ENCODE measurements at regions not wholly inside any gene's neighbourhood (a gene's known extent, or its start where the extent isn't known, plus 50 kb on each side); places are given as distances from the start of the nearest gene placed in this dataset.

DNA sequence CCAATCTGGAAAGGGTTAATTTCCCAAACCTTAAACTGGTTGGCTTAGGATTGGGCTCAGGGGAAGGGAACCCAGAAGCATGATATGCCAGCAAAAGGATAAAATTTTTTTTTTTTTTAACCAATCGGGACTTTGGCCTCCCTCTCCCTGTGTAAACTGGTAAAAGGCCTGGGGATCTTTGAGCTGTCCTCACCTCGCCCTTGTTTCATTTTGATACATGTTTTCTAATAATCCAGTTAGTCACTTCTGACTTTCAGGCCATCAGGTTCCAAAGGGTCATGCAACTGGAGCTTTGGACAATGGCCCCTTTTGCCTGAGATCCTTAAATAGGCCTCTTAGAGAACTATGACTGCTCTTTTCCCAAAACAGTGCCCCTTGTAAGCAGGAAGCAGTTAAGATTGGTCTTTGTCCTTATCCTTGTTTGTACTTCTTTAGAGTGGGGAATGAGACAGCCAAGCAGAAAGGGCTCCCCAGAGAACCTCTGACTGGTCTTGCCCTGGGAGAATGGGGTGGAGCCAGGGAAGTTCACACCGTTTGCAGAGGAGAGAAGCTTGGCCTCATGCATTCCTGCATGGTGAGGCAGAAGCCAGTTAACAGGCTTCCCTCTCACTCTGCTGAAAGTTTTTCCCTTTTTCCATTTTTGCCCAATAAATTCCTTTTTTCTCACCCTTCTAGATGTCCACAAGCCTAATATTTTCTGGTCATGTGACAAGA lies 424.2 kb upstream of the CNTNAP2 start:
- no peaks in the 10 kb centered on the region for H3K36me3 ChIP-seq (ENCODE audit: control insufficient read depth, insufficient read depth, low read length)
- no peaks in the 10 kb centered on the region for H3K27me3 ChIP-seq (ENCODE audit: control insufficient read depth, insufficient read depth, low read length)
- DNase-seq (ENCODE audit: low read depth), result no peak
- H3K4me3 ChIP-seq (ENCODE audit: low read depth, low read length), result no peak overlapping the region
- TF ChIP-seq, protein P1, sequence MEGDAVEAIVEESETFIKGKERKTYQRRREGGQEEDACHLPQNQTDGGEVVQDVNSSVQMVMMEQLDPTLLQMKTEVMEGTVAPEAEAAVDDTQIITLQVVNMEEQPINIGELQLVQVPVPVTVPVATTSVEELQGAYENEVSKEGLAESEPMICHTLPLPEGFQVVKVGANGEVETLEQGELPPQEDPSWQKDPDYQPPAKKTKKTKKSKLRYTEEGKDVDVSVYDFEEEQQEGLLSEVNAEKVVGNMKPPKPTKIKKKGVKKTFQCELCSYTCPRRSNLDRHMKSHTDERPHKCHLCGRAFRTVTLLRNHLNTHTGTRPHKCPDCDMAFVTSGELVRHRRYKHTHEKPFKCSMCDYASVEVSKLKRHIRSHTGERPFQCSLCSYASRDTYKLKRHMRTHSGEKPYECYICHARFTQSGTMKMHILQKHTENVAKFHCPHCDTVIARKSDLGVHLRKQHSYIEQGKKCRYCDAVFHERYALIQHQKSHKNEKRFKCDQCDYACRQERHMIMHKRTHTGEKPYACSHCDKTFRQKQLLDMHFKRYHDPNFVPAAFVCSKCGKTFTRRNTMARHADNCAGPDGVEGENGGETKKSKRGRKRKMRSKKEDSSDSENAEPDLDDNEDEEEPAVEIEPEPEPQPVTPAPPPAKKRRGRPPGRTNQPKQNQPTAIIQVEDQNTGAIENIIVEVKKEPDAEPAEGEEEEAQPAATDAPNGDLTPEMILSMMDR (IDR thresholded peaks at IDR 0.05; ENCODE audit: insufficient read depth, low read length, poor library complexity, severe bottlenecking), result no peak

DNA sequence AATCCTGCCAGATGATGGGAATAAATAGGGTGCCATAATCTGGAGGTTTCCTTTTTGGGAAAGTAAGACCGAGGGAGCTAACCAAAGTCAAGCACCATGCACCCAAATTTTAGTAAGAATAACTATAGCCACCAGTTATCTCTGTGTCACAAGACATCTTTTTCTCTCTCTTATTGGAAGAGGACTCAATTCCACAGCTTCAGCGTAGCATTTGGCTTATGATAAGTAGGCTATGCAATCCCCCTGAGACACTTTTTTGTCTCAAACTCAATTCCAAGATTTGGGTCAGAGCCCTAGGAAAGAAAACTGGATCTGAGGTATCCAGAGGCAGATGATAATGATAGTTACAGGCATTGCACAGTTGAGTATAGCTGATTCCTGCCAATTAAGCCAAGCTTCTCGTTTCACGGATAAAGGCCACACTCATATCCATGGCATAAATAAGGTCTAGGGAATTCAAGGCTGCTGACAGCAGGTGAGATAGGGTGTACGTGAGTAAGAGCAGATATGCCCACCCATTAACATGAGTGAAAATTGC lies 425.2 kb upstream of the CNTNAP2 start:
- DNase-seq (ENCODE audit: low read depth), result no peak
- no peak overlapping the region for H3K4me3 ChIP-seq (ENCODE audit: low read depth, low read length)
- H3K36me3 ChIP-seq (ENCODE audit: control insufficient read depth, insufficient read depth, low read length), result no peaks in the 10 kb centered on the region
- TF ChIP-seq, protein P1 (IDR thresholded peaks at IDR 0.05; ENCODE audit: insufficient read depth, low read length, poor library complexity, severe bottlenecking), result no peak
- H3K27me3 ChIP-seq (ENCODE audit: control insufficient read depth, insufficient read depth, low read length), result no peaks in the 10 kb centered on the region

DNA sequence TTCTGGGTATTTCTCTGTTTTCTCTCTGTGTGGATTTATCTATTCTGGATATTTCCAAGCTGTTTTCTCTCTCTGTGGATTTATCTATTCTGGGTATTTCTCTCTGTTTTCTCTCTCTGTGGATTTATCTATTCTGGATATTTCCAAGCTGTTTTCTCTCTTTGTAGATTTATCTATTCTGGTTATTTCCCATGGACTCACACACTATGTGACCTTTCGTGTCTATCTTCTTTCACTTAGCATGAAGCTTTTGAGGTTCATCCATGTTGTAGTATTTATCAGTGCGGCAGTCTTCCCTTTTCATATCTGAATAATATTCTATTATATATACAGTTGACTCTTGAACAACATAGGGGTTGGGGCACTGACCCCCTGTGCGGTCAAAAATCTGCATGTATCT lies 435.0 kb upstream of the CNTNAP2 start:
- DNase-seq (ENCODE audit: low read depth), result no peak
- no peaks in the 10 kb centered on the region for H3K36me3 ChIP-seq (ENCODE audit: control insufficient read depth, insufficient read depth, low read length)
- TF ChIP-seq, protein P1 (IDR thresholded peaks at IDR 0.05; ENCODE audit: insufficient read depth, low read length, poor library complexity, severe bottlenecking), result no peak
- no peaks in the 10 kb centered on the region for H3K27me3 ChIP-seq (ENCODE audit: control insufficient read depth, insufficient read depth, low read length)
- no peak overlapping the region for H3K4me3 ChIP-seq (ENCODE audit: low read depth, low read length)

DNA sequence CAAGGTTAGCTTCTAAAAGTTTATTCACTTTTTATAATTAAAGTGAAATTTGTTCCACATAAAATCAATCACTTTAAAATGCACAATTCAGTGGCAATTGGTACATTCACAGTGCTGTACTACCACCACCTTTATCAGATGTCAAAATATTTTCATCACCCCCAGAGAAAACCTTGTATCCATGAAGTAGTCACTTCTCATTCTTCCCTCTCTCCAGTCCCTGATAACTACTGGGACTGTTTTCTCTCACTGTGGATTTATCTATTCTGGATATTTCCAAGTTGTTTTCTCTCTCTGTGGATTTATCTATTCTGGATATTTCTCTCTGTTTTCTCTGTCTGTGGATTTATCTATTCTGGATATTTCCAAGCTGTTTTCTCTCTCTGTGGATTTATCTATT lies 435.4 kb upstream of the CNTNAP2 start:
- Histone ChIP-seq H3K27me3 (ENCODE audit: control insufficient read depth, insufficient read depth, low read length) (no peaks in the 10 kb centered on the region), H3K36me3 (ENCODE audit: control insufficient read depth, insufficient read depth, low read length) (no peaks in the 10 kb centered on the region), H3K4me3 (ENCODE audit: low read depth, low read length) (no peak overlapping the region)
- DNase-seq (ENCODE audit: low read depth), result no peak
- TF ChIP-seq, protein P1 (IDR thresholded peaks at IDR 0.05; ENCODE audit: insufficient read depth, low read length, poor library complexity, severe bottlenecking), result no peak

DNA sequence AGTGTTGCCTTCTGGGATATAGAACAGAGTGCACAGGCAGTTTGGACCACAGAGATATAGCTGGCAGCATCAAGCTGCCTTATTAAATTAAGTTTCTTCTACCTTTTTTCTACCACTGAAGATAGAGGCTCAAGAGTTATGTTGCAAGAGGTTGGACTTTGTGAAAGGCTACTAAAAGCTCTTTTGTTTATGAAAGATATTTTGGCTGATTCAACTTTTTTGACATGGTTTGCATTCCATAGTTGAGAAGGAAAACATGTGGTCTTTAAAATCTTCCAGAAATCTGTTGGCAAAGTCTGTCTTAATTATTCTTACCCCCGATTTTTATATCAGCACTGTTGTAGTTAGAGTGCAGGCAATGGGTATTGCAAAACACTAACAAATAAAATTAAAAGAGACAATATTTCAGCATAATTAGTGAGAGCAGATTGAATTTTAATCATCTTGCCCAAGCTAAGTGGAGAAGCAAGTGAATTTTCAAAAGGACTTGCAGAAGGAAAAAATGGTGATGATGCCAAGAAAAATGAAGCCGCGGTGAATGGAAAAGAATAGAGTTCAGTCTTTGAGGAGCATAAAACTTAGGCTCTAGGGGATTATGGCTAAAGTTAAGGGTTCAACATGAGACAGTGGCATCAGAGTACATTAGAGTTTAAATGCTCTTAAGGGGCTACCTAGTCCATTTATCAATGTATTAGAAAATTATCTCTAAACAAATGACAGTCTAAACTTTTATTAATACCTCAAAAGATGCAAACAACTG lies 450.9 kb upstream of the CNTNAP2 start:
- H3K4me3 ChIP-seq (ENCODE audit: low read depth, low read length), result no peak overlapping the region
- H3K36me3 ChIP-seq (ENCODE audit: control insufficient read depth, insufficient read depth, low read length), result no peaks in the 10 kb centered on the region
- DNase-seq (ENCODE audit: low read depth), result no peak
- TF ChIP-seq, protein P1 (IDR thresholded peaks at IDR 0.05; ENCODE audit: insufficient read depth, low read length, poor library complexity, severe bottlenecking), result no peak
- no peaks in the 10 kb centered on the region for H3K27me3 ChIP-seq (ENCODE audit: control insufficient read depth, insufficient read depth, low read length)
